Transverse colon (tissue), 4 donors: ENCODE measurements at regions not wholly inside any gene's neighbourhood (a gene's known extent, or its start where the extent isn't known, plus 50 kb on each side); places are given as distances from the start of the nearest gene placed in this dataset.

ENCODE experiments used
- DNase-seq: peaks from one replicate; pipeline ENCODE4 v3.0.0-alpha.2; 2019
- H3K27ac ChIP-seq, 4 donors: fragments of 200-600 bp; sonication (generic); 2 replicates each; pipeline ENCODE4 v1.5.1; 2016 to 2018; ENCODE audit warnings: inconsistent platforms in 4 of 4
- H3K27me3 ChIP-seq: fragments of 200-600 bp; sonication (generic); 2 replicates; pipeline ENCODE4 v1.5.1; 2017; ENCODE audit warnings: inconsistent platforms
- H3K36me3 ChIP-seq, 4 donors: fragments of 200-600 bp; sonication (generic); 2 replicates each; pipeline ENCODE4 v1.5.1; 2017 to 2019; ENCODE audit warnings: inconsistent platforms in 4 of 4
- H3K4me1 ChIP-seq, 4 donors: fragments of 200-600 bp; sonication (generic); 2 replicates each; pipeline ENCODE4 v1.5.1; 2017 to 2020; ENCODE audit warnings: inconsistent platforms in 4 of 4
- H3K4me3 ChIP-seq, 4 donors: fragments of 200-600 bp; sonication (generic); 1 replicate in 1 of 4; 2 replicates in 3 of 4; pipeline versions ENCODE4 v1.5.1 to v1.6.1; 2017 to 2019; ENCODE audit warnings: inconsistent platforms in 4 of 4
- H3K9me3 ChIP-seq, 2 donors: fragments of 200-600 bp; sonication (generic); 2 replicates each; pipeline ENCODE4 v1.5.1; 2017 to 2019; ENCODE audit warnings: inconsistent platforms in 2 of 2
- CTCF ChIP-seq, 5 experiments: fragments of 200-600 bp in 3 of 5; fragments of 450-650 bp in 2 of 5; sonication (generic) in 3 of 5; IDR thresholded peaks; 1 replicate in 2 of 5; 2 replicates in 3 of 5; pipeline ENCODE4 v1.5.1; 2016 to 2017; ENCODE audit warnings: antibody characterized with exemption in 5 of 5, inconsistent platforms in 3 of 5, mild to moderate bottlenecking in 2 of 5, moderate library complexity in 1 of 5
- EP300 ChIP-seq: sonication (generic); formaldehyde crosslinking; IDR thresholded peaks from one replicate; pipeline ENCODE4 v1.6.1; 2017; ENCODE audit warnings: antibody characterized with exemption, low read depth
- POLR2A ChIP-seq: fragments of 450-650 bp; IDR thresholded peaks from one replicate; pipeline ENCODE4 v1.6.1; 2016; ENCODE audit warnings: antibody characterized with exemption, mild to moderate bottlenecking, moderate library complexity
- POLR2AphosphoS5 ChIP-seq, 3 donors: sonication (generic); formaldehyde crosslinking; IDR thresholded peaks; one replicate each; pipeline ENCODE4 v1.6.1; 2016; ENCODE audit warnings: antibody characterized with exemption in 3 of 3
- WGBS, 2 donors: methylation state at CpG; one replicate each; pipeline ENCODE4 v1.1.5; 2018; ENCODE audit warnings: low coverage in 1 of 2; 5-methylcytosine and 5-hydroxymethylcytosine counted together
- in situ Hi-C, 4 donors: fragments of 200-750 bp; cut with MboI; loops; one replicate each; pipeline versions ENCODE4 v1.15.0 to v1.15.1; 2017; ENCODE audit warnings: low sequenced_read_pairs in 3 of 4, low pct_ligation_motif_present in 1 of 4, low pct_unique_long_range_greater_than_20kb in 1 of 4
- intact Hi-C: fragments of 100-400 bp; cut with DNase I; formaldehyde crosslinking; loops from one replicate; pipeline ENCODE4 v1.15.1; 2023; ENCODE audit warnings: low total_unique reads

DNA sequence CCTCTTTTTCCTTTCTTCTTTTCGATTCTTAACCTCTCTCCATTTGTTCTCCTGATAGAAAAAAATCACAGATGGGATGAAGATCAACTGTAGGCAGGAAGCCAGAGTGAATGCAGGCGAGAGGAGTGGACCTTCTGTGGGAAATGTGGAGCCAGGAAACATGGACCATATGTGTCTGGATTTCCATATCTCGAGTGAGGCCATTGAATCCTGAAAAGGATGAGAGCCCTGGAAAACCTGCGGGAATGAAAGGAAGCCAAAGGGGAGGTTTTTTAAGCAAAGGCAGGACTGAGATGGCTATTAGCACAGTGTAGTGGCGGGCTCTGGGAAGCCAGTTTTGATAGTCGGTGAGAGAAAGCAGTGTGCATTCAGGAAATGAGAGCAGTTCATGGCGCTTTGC is 139.5 kb upstream of the C9orf72 start:
- H3K27me3 ChIP-seq = no peaks in the 10 kb centered on the region
- TF ChIP-seq CTCF (IDR thresholded peaks at IDR 0.05) = no peak
- no peak overlapping the region for H3K27ac ChIP-seq
- no peaks in the 10 kb centered on the region for H3K36me3 ChIP-seq
- DNase-seq = no peak
- 76 to 88% methylated on average over 6 to 7 of the region's 7 CpGs for WGBS, 2 donors
- H3K4me3 ChIP-seq = no peak overlapping the region
- in situ Hi-C loops = no loop called here
- no peaks in the 10 kb centered on the region for H3K4me1 ChIP-seq
- intact Hi-C loops = no loop called here
- peaks cover 0 to 15% of the 10 kb centered on the region in 2 donors for H3K9me3 ChIP-seq

GRCh38 chr9:27714388-27714787 is 141.1 kb upstream of the C9orf72 start:
- H3K9me3 ChIP-seq = peaks cover 0 to 3% of the 10 kb centered on the region in 2 donors
- no peaks in the 10 kb centered on the region for H3K36me3 ChIP-seq
- DNase-seq = no peak
- intact Hi-C loops (no loop called here), in situ Hi-C loops (no loop called here)
- H3K27ac ChIP-seq = no peak overlapping the region
- whole genome bisulfite sequencing, 2 donors = 55 to 67% methylated on average over 1 of the region's 1 CpG
- no peak for TF ChIP-seq POLR2A
- peak in 1 of 5 experiments; percentile 10 for TF ChIP-seq CTCF (IDR thresholded peaks at IDR 0.05)
- H3K4me1 ChIP-seq = no peaks in the 10 kb centered on the region
- H3K4me3 ChIP-seq = no peak overlapping the region
- H3K27me3 ChIP-seq = no peaks in the 10 kb centered on the region

DNA sequence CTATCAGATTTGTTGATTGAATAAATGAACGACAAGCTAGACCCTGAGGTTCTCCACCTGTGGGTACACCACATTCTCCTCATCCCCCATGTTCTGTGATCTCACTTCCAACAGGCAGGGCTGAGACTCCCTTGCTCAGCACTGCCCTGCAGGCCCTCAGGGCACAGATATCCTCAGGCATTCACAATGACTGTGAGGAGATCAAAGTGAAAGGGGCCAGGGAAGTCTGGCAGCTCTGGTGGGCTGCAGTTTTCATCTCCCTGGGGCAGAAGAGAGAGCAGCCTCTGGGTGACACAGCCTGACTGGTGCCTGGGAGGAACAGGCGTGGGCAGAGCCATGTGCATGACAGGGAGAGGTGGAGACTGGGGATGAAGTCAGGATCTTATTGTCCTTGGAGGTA is 142.4 kb upstream of the C9orf72 start:
- DNase-seq = no peak
- in situ Hi-C loops (no loop called here), intact Hi-C loops (no loop called here)
- WGBS, 2 donors = 77 to 90% methylated on average over 1 to 2 of the region's 2 CpGs
- Histone ChIP-seq H3K4me1 (no peaks in the 10 kb centered on the region), H3K4me3 (no peak overlapping the region), H3K27me3 (no peaks in the 10 kb centered on the region), H3K9me3 (no peaks in the 10 kb centered on the region), H3K36me3 (no peaks in the 10 kb centered on the region), H3K27ac (no peak overlapping the region)
- TF ChIP-seq EP300 (no peak), POLR2AphosphoS5 (IDR thresholded peaks at IDR 0.05) (no peak), CTCF (IDR thresholded peaks at IDR 0.05) (no peak), POLR2A (no peak)

DNA sequence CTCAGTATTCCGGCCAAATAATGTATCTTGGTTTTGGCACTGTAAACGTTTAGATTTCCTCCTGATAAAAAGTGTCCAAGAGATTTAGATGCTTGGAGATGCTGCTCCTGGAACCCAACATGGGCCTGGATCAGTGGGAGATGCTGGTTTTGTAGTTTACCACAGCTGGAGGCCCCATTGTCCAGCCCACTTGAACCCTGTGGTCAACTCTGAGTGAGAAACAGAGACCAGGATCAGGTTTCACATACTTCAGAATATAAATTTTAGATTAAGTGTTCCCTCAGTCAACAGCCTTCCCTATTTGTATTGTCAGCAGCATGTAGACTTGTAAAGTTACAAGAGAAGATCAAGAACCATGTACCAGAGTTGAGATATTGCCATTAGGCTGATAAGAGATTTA is 144.7 kb upstream of the C9orf72 start:
- Histone ChIP-seq H3K27me3 (no peaks in the 10 kb centered on the region), H3K36me3 (no peaks in the 10 kb centered on the region), H3K9me3 (no peaks in the 10 kb centered on the region), H3K27ac (no peak overlapping the region), H3K4me1 (no peaks in the 10 kb centered on the region), H3K4me3 (no peak overlapping the region)
- no peak for TF ChIP-seq EP300
- TF ChIP-seq POLR2A = no peak
- no peak for TF ChIP-seq CTCF (IDR thresholded peaks at IDR 0.05)
- TF ChIP-seq POLR2AphosphoS5 (IDR thresholded peaks at IDR 0.05) = no peak
- 60 to 67% methylated on average over 1 to 2 of the region's 2 CpGs for WGBS, 2 donors
- DNase-seq = no peak
- intact Hi-C loops = no loop called here
- in situ Hi-C loops = no loop called here
